Neural cell (in vitro differentiated cells): ENCODE measurements at regions not wholly inside any gene's neighbourhood (a gene's known extent, or its start where the extent isn't known, plus 50 kb on each side); places are given as distances from the start of the nearest gene placed in this dataset.

Source experiments
- EP300 ChIP-seq: fragments of 450-650 bp; conservative IDR thresholded peaks from 2 replicates; pipeline ENCODE4 v1.6.1; 2014; ENCODE audit warnings: antibody characterized with exemption, mild to moderate bottlenecking, moderate library complexity; ENCODE audit not compliant: poor library complexity, severe bottlenecking
- POLR2AphosphoS5 ChIP-seq: IDR thresholded peaks from 2 replicates; pipeline ENCODE4 v1.6.1; 2012
- SMC3 ChIP-seq: fragments of 450-650 bp; conservative IDR thresholded peaks from 2 replicates; pipeline ENCODE4 v1.6.1; 2014; ENCODE audit warnings: antibody characterized with exemption, mild to moderate bottlenecking, moderate library complexity; ENCODE audit not compliant: poor library complexity
- TF ChIP-seq, protein P1 (sequence below): fragments of 450-650 bp; IDR thresholded peaks from 2 replicates; pipeline ENCODE4 v1.5.1; 2014; ENCODE audit warnings: antibody characterized with exemption, mild to moderate bottlenecking, moderate library complexity; ENCODE audit not compliant: poor library complexity, severe bottlenecking

DNA sequence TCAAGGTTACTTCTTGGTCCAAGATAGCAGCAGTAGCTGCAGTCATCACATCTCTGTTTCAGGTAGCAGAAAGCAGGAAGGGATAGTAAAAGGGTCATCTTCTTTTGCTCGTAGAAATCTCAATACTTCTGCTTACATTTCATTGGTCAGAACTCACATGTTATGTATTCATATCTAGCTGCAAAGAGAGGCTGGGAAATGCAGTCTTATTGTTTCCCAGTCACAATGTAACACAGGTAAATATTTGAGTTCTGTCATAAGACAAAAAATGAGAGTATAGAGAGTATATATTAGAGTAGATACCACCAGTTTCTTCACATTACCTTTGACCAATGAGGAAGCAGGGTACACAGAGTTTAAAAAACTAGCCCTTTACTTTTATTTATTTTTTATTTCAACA, 132.4 kb upstream of the ITGA6 start:
- TF ChIP-seq, protein P1, sequence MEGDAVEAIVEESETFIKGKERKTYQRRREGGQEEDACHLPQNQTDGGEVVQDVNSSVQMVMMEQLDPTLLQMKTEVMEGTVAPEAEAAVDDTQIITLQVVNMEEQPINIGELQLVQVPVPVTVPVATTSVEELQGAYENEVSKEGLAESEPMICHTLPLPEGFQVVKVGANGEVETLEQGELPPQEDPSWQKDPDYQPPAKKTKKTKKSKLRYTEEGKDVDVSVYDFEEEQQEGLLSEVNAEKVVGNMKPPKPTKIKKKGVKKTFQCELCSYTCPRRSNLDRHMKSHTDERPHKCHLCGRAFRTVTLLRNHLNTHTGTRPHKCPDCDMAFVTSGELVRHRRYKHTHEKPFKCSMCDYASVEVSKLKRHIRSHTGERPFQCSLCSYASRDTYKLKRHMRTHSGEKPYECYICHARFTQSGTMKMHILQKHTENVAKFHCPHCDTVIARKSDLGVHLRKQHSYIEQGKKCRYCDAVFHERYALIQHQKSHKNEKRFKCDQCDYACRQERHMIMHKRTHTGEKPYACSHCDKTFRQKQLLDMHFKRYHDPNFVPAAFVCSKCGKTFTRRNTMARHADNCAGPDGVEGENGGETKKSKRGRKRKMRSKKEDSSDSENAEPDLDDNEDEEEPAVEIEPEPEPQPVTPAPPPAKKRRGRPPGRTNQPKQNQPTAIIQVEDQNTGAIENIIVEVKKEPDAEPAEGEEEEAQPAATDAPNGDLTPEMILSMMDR, result no peak
- TF ChIP-seq EP300, result no peak
- TF ChIP-seq POLR2AphosphoS5, result no peak
- TF ChIP-seq SMC3, result no peak
